Upper lobe of left lung (tissue), 6 donors: ENCODE measurements at regions not wholly inside any gene's neighbourhood (a gene's known extent, or its start where the extent isn't known, plus 50 kb on each side); places are given as distances from the start of the nearest gene placed in this dataset.

ENCODE experiments used
- ATAC-seq, 2 donors: fragments of 200-7000 bp; cut with Tn5 transposase; one replicate each; pipeline ENCODE4 v1.9.1; 2022; ENCODE audit warnings: mild to moderate bottlenecking in 2 of 2, moderate library complexity in 2 of 2; ENCODE audit not compliant: low FRiP score in 2 of 2
- DNase-seq, 2 donors: peaks; one replicate each; pipeline ENCODE4 v3.0.0-alpha.2; 2019 to 2020
- H3K27ac ChIP-seq, 4 donors: fragments of 200-600 bp; sonication (generic); one replicate each; pipeline ENCODE4 v1.5.1; 2016 to 2019
- H3K27me3 ChIP-seq, 4 donors: fragments of 200-600 bp; sonication (generic); one replicate each; pipeline ENCODE4 v1.5.1; 2017 to 2019
- H3K36me3 ChIP-seq, 4 donors: fragments of 200-600 bp; sonication (generic); one replicate each; pipeline ENCODE4 v1.5.1; 2016 to 2019
- H3K4me1 ChIP-seq, 4 donors: fragments of 200-600 bp; sonication (generic); one replicate each; pipeline ENCODE4 v1.5.1; 2018 to 2019
- H3K4me3 ChIP-seq, 4 donors: fragments of 200-600 bp; sonication (generic); one replicate each; pipeline ENCODE4 v1.5.1; 2017 to 2019; ENCODE audit warnings: mild to moderate bottlenecking in 2 of 4, moderate library complexity in 1 of 4
- H3K9me3 ChIP-seq, 4 donors: fragments of 200-600 bp; sonication (generic); one replicate each; pipeline ENCODE4 v1.5.1; 2018 to 2019
- CTCF ChIP-seq, 6 experiments: fragments of 450-650 bp in 4 of 6; fragments of 200-600 bp in 2 of 6; sonication (generic) in 2 of 6; IDR thresholded peaks; one replicate each; pipeline ENCODE4 v1.5.1; 2016 to 2019; ENCODE audit warnings: antibody characterized with exemption in 6 of 6
- EP300 ChIP-seq, 4 donors: sonication (generic); formaldehyde crosslinking; IDR thresholded peaks; one replicate each; pipeline ENCODE4 v1.5.1; 2017; ENCODE audit warnings: antibody characterized with exemption in 4 of 4, control low read depth in 2 of 4
- POLR2A ChIP-seq, 4 donors: fragments of 450-650 bp; IDR thresholded peaks; one replicate each; pipeline ENCODE4 v1.5.1; 2016 to 2017; ENCODE audit warnings: antibody characterized with exemption in 4 of 4, mild to moderate bottlenecking in 2 of 4
- POLR2AphosphoS5 ChIP-seq, 2 donors: sonication (generic); formaldehyde crosslinking; IDR thresholded peaks; one replicate each; pipeline ENCODE4 v1.5.1; 2017; ENCODE audit warnings: antibody characterized with exemption in 2 of 2
- WGBS, 2 donors: methylation state at CpG; one replicate each; pipeline ENCODE4 v1.1.5; 2017 to 2018; 5-methylcytosine and 5-hydroxymethylcytosine counted together
- donor health status: DM: no; HTN: no; CAD: no; lungs with moderate emphysema.
- donor health status: DM: no; HTN: yes; CAD: no; lungs with severe emphysema.

- H3K27me3 ChIP-seq: no peaks in the 10 kb centered on the region
- no peak overlapping the region for H3K27ac ChIP-seq
- no peak for ATAC-seq
- WGBS, 2 donors: 87 to 88% methylated on average over 16 of the region's 21 CpGs
- H3K36me3 ChIP-seq: no peaks in the 10 kb centered on the region
- H3K4me1 ChIP-seq: peaks cover 0 to 10% (median 4%) of the 10 kb centered on the region in 4 donors
- DNase-seq: peak in 1 of 2 donors; percentile 68
- no peak for TF ChIP-seq CTCF (IDR thresholded peaks at IDR 0.05)
- no peak for TF ChIP-seq POLR2A (IDR thresholded peaks at IDR 0.05)
- no peak for TF ChIP-seq POLR2AphosphoS5 (IDR thresholded peaks at IDR 0.05)
- TF ChIP-seq EP300 (IDR thresholded peaks at IDR 0.05): no peak
- no peaks in the 10 kb centered on the region for H3K9me3 ChIP-seq
- H3K4me3 ChIP-seq: no peak overlapping the region
Measured at GRCh38 chr4:7138223-7139166, 53.8 kb upstream of the SORCS2 start.

GRCh38 chr4:7137326-7138200, 54.8 kb upstream of the SORCS2 start:
- ATAC-seq (no peak), DNase-seq (peak in 1 of 2 donors; percentile 75)
- Histone ChIP-seq H3K27ac (no peak overlapping the region), H3K9me3 (no peaks in the 10 kb centered on the region), H3K36me3 (no peaks in the 10 kb centered on the region), H3K4me1 (peaks cover 0 to 10% (median 4%) of the 10 kb centered on the region in 4 donors), H3K27me3 (no peaks in the 10 kb centered on the region), H3K4me3 (no peak overlapping the region)
- no peak for TF ChIP-seq CTCF (IDR thresholded peaks at IDR 0.05)
- no peak for TF ChIP-seq POLR2A (IDR thresholded peaks at IDR 0.05)
- WGBS, 2 donors: 89 to 97% methylated on average over 16 to 29 of the region's 30 CpGs

- WGBS, 2 donors: 49 to 63% methylated on average over 9 of the region's 9 CpGs
- no peak for ATAC-seq
- no peaks in the 10 kb centered on the region for H3K27me3 ChIP-seq
- DNase-seq: no peak
- H3K36me3 ChIP-seq: no peaks in the 10 kb centered on the region
- no peaks in the 10 kb centered on the region for H3K9me3 ChIP-seq
- H3K4me3 ChIP-seq: no peak overlapping the region
- H3K27ac ChIP-seq: no peak overlapping the region
- no peak for TF ChIP-seq CTCF (IDR thresholded peaks at IDR 0.05)
- TF ChIP-seq POLR2AphosphoS5 (IDR thresholded peaks at IDR 0.05): no peak
- TF ChIP-seq EP300 (IDR thresholded peaks at IDR 0.05): no peak
- TF ChIP-seq POLR2A (IDR thresholded peaks at IDR 0.05): no peak
- H3K4me1 ChIP-seq: peaks cover 0 to 10% (median 4%) of the 10 kb centered on the region in 4 donors
Measured at GRCh38 chr4:7136351-7136750, 56.0 kb upstream of the SORCS2 start.

- Histone ChIP-seq H3K36me3 (no peaks in the 10 kb centered on the region), H3K4me1 (peaks cover 0 to 10% (median 4%) of the 10 kb centered on the region in 4 donors), H3K27me3 (no peaks in the 10 kb centered on the region), H3K27ac (peak overlapping the region in 1 of 4 donors; percentile 15), H3K9me3 (no peaks in the 10 kb centered on the region), H3K4me3 (no peak overlapping the region)
- DNase-seq (peak in 1 of 2 donors; percentile 50), ATAC-seq (peak in 1 of 2 donors; percentile 33)
- TF ChIP-seq POLR2A (IDR thresholded peaks at IDR 0.05) (no peak), POLR2AphosphoS5 (IDR thresholded peaks at IDR 0.05) (no peak), CTCF (IDR thresholded peaks at IDR 0.05) (no peak), EP300 (IDR thresholded peaks at IDR 0.05) (no peak)
- 50 to 54% methylated on average over 8 to 13 of the region's 13 CpGs for WGBS, 2 donors
Measured at GRCh38 chr4:7135389-7135746, 57.0 kb upstream of the SORCS2 start.
